GM13977 (cell line): ENCODE measurements at regions not wholly inside any gene's neighbourhood (a gene's known extent, or its start where the extent isn't known, plus 50 kb on each side); places are given as distances from the start of the nearest gene placed in this dataset.
"Not testable (repeated sequence)": the region's sequence is repeated elsewhere in the genome, so short reads cannot be mapped to it uniquely, and the experiment has no call there.

Experiments used
- DNase-seq: peaks from one replicate; pipeline ENCODE4 v3.0.0; 2012; ENCODE audit warnings: low spot score
- in situ Hi-C: fragments of 300-500 bp; cut with MboI; formaldehyde crosslinking; loops from one replicate; pipeline ENCODE4 v1.12.0; 2022; ENCODE audit warnings: low sequenced_read_pairs, low pct_unique_long_range_greater_than_20kb, mixed read lengths, inconsistent platforms; ENCODE audit not compliant: unreplicated experiment
- TF ChIP-seq, protein P1 (sequence below): IDR thresholded peaks from 2 replicates; pipeline ENCODE4 v1.5.1; 2012; ENCODE audit warnings: mild to moderate bottlenecking, control low read depth; ENCODE audit not compliant: insufficient read depth; ENCODE audit errors: extremely low read depth, missing control alignments

DNA sequence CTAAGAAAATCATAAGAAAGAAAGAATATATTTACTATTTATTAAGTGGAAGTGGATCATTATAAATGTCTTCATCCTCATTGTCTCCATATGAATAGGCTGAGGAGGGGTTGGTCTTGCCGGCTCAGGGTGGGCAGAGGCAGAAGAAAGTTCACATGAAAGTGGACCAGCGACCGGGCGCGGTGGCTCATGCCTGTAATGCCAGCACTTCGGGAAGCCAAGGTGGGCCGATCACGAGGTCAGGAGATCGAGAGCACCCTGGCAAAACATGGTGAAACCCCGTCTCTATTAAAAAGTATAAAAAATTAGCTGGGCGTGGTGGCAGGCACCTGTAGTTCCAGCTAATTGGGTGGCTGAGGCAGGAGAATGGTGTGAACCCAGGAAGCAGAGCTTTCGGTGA lies 1145.4 kb downstream of the STIM2 start:
- in situ Hi-C loops, result no loop called here
- no peak for DNase-seq
- TF ChIP-seq, protein P1, sequence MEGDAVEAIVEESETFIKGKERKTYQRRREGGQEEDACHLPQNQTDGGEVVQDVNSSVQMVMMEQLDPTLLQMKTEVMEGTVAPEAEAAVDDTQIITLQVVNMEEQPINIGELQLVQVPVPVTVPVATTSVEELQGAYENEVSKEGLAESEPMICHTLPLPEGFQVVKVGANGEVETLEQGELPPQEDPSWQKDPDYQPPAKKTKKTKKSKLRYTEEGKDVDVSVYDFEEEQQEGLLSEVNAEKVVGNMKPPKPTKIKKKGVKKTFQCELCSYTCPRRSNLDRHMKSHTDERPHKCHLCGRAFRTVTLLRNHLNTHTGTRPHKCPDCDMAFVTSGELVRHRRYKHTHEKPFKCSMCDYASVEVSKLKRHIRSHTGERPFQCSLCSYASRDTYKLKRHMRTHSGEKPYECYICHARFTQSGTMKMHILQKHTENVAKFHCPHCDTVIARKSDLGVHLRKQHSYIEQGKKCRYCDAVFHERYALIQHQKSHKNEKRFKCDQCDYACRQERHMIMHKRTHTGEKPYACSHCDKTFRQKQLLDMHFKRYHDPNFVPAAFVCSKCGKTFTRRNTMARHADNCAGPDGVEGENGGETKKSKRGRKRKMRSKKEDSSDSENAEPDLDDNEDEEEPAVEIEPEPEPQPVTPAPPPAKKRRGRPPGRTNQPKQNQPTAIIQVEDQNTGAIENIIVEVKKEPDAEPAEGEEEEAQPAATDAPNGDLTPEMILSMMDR, result no peak

GRCh38 chr4:28007693-28008092 lies 1147.1 kb downstream of the STIM2 start:
- DNase-seq, result no peak
- TF ChIP-seq, protein P1, result no peak
- in situ Hi-C loops, result no loop called here

DNA sequence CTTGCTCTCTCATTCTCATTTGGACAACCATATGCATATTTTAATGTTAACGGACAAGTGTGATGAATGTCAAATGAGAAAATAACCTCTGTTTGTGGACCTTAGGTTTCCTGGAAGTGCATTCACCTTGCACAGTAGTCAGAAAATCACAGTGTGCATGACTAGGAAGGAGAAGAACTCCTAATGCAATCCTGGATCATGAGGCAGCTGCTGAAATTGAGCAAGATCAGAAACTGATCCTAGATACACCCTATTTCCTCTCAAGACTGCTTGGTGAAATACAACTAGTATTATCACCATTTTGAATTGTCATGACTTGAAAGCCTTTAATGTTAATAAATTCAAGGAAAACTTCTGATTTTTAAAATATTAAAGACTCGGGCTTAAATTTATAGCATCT lies 1148.9 kb downstream of the STIM2 start:
- DNase-seq, result no peak
- TF ChIP-seq, protein P1, result no peak
- in situ Hi-C loops, result no loop called here

- TF ChIP-seq, protein P1, result no peak
- in situ Hi-C loops, result no loop called here
- no peak for DNase-seq
Observed at GRCh38 chr4:28010577-28011240, 1150.1 kb downstream of the STIM2 start.

DNA sequence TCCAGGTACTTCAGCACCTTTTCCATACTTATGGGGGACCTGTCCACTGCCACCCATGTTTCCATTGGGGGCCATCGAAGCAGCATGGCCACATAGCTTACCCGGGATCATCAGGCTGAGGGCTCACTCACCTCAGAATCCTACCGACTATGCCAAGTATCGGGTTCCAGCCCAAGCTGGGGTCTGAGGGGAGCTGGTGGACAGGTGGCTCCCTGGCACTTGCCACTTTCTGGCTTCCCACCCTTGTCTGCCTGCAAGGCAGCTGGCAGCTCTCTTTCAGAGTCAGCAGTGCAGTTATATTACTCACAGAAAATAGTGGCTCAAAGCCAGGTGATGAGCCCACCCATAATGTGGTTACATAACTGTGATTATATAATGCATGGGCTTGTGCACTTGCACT lies 1153.8 kb downstream of the STIM2 start:
- TF ChIP-seq, protein P1, result no peak
- in situ Hi-C loops, result no loop called here
- no peak for DNase-seq

GRCh38 chr4:28015996-28016395 lies 1155.4 kb downstream of the STIM2 start:
- in situ Hi-C loops, result no loop called here
- DNase-seq, result no peak
- TF ChIP-seq, protein P1, result no peak

DNA sequence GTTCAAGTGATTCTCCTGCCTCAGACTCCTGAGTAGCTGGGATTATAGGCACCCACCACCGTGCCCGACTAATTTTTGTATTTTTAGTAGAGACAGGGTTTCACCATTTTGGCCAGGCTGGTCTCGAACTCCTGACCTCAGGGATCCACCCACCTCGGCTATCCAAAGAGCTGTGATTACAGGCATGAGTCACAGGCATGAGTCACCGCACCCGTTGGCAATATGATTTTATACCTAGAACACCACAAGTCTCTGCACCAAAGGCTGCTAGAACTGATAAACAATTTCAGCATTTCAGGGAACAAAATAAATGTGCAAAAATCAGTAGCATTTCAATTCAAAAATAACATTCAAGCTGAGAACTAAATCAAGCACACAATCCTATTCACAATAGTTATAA lies 1177.6 kb downstream of the STIM2 start:
- in situ Hi-C loops, DNase-seq: not testable (repeated sequence)
